Liver (tissue), 8 donors: ENCODE measurements at regions not wholly inside any gene's neighbourhood (a gene's known extent, or its start where the extent isn't known, plus 50 kb on each side); places are given as distances from the start of the nearest gene placed in this dataset.

Experiments
- DNase-seq: peaks from one replicate; pipeline ENCODE4 v3.0.0-alpha.2; 2017; ENCODE audit warnings: low spot score
- H3K27ac ChIP-seq, 2 donors: one replicate each; pipeline ENCODE4 v1.7.0; 2013; ENCODE audit warnings: inconsistent platforms in 2 of 2, low read length in 2 of 2, control low read depth in 1 of 2, low read depth in 1 of 2, mild to moderate bottlenecking in 1 of 2
- H3K27me3 ChIP-seq, 4 donors: one replicate each; pipeline versions ENCODE4 v1.6.1 to v1.7.0; 2013; ENCODE audit warnings: low read length in 3 of 4, inconsistent platforms in 1 of 4, mild to moderate bottlenecking in 1 of 4, moderate library complexity in 1 of 4; ENCODE audit not compliant: control insufficient read depth in 4 of 4, insufficient read depth in 4 of 4
- H3K36me3 ChIP-seq, 4 donors: one replicate each; pipeline versions ENCODE4 v1.6.1 to v1.7.0; 2013; ENCODE audit warnings: low read length in 3 of 4, mild to moderate bottlenecking in 3 of 4, low read depth in 1 of 4, moderate library complexity in 1 of 4; ENCODE audit not compliant: control insufficient read depth in 4 of 4, insufficient read depth in 3 of 4
- H3K4me1 ChIP-seq, 4 donors: one replicate each; pipeline versions ENCODE4 v1.6.1 to v1.7.0; 2013; ENCODE audit warnings: low read length in 3 of 4, mild to moderate bottlenecking in 3 of 4, moderate library complexity in 1 of 4; ENCODE audit not compliant: control insufficient read depth in 4 of 4, insufficient read depth in 4 of 4
- H3K4me3 ChIP-seq, 3 donors: one replicate each; pipeline versions ENCODE4 v1.6.1 to v1.7.0; 2013; ENCODE audit warnings: low read length in 3 of 3, control low read depth in 1 of 3, low read depth in 1 of 3, mild to moderate bottlenecking in 1 of 3
- H3K9ac ChIP-seq, 2 donors: one replicate each; pipeline ENCODE4 v1.7.0; 2013; ENCODE audit warnings: low read length in 2 of 2, mild to moderate bottlenecking in 2 of 2, moderate library complexity in 2 of 2, control low read depth in 1 of 2, low read depth in 1 of 2
- H3K9me3 ChIP-seq, 4 donors: one replicate each; pipeline versions ENCODE4 v1.6.1 to v1.7.0; 2013; ENCODE audit warnings: low read length in 3 of 4; ENCODE audit not compliant: control insufficient read depth in 4 of 4
- ATF3 ChIP-seq: IDR thresholded peaks from 2 replicates; pipeline ENCODE4 v1.6.1; 2016; ENCODE audit warnings: antibody characterized with exemption
- CTCF ChIP-seq: fragments of 150-350 bp; IDR thresholded peaks from 2 replicates; pipeline ENCODE4 v1.5.1; 2017; ENCODE audit warnings: improper control_type of control experiment, low read depth, low read length; ENCODE audit not compliant: missing input control
- EGR1 ChIP-seq, 2 donors: IDR thresholded peaks; 2 replicates each; pipeline ENCODE4 v1.6.1; 2016 to 2018; ENCODE audit warnings: antibody characterized with exemption in 2 of 2, low read depth in 2 of 2
- FOXA1 ChIP-seq: IDR thresholded peaks from 2 replicates; pipeline ENCODE4 v1.6.1; 2016; ENCODE audit warnings: antibody characterized with exemption
- FOXA2 ChIP-seq: IDR thresholded peaks from 2 replicates; pipeline ENCODE4 v1.6.1; 2016; ENCODE audit warnings: antibody characterized with exemption
- HNF4A ChIP-seq, 2 donors: conservative IDR thresholded peaks; 2 replicates each; pipeline ENCODE4 v1.6.1; 2016; ENCODE audit warnings: antibody characterized with exemption in 2 of 2, mild to moderate bottlenecking in 2 of 2
- NR2F2 ChIP-seq: IDR thresholded peaks from 2 replicates; pipeline ENCODE4 v1.6.1; 2016; ENCODE audit warnings: antibody characterized with exemption
- RAD21 ChIP-seq, 2 donors: IDR thresholded peaks; 2 replicates each; pipeline ENCODE4 v1.6.1; 2016; ENCODE audit warnings: antibody characterized with exemption in 2 of 2, mild to moderate bottlenecking in 2 of 2
- REST ChIP-seq: IDR thresholded peaks from 2 replicates; pipeline ENCODE4 v1.6.1; 2016; ENCODE audit warnings: antibody characterized with exemption, mild to moderate bottlenecking
- SP1 ChIP-seq: IDR thresholded peaks from 2 replicates; pipeline ENCODE4 v1.6.1; 2018; ENCODE audit warnings: antibody characterized with exemption, mild to moderate bottlenecking
- TAF1 ChIP-seq: conservative IDR thresholded peaks from 2 replicates; pipeline ENCODE4 v1.6.1; 2016; ENCODE audit warnings: antibody characterized with exemption, mild to moderate bottlenecking
- WGBS: extraction: QIAGEN DNeasy Blood & Tissue Kit; methylation state at CpG from one replicate; pipeline ENCODE4 v1.1.7; 2013; 5-methylcytosine and 5-hydroxymethylcytosine counted together
- donor health status: healthy.
- donor health status: healthy.
- donor health status: healthy.
- donor health status: healthy.
- donor health status: healthy.

GRCh38 chr6:139951172-139951571 is 576.7 kb upstream of the CITED2 start:
- peaks cover 0 to 9% (median 0%) of the 10 kb centered on the region in 4 donors for H3K4me1 ChIP-seq
- no peak overlapping the region for H3K27ac ChIP-seq
- TF ChIP-seq NR2F2 (no peak), FOXA2 (no peak), EGR1 (IDR thresholded peaks at IDR 0.05; ENCODE audit: low read depth in 2 of 2) (no peak), HNF4A (conservative IDR thresholded peaks at IDR 0.05) (no peak), TAF1 (no peak), SP1 (no peak), REST (no peak), FOXA1 (no peak), RAD21 (IDR thresholded peaks at IDR 0.05) (no peak)
- no peaks in the 10 kb centered on the region for H3K27me3 ChIP-seq
- H3K9ac ChIP-seq: no peak overlapping the region
- WGBS: 64% methylated on average over 3 of the region's 3 CpGs
- H3K4me3 ChIP-seq: no peak overlapping the region
- H3K9me3 ChIP-seq: peaks cover 0 to 8% (median under 1%) of the 10 kb centered on the region in 4 donors
- DNase-seq: no peak
- no peaks in the 10 kb centered on the region for H3K36me3 ChIP-seq

GRCh38 chr6:139944976-139945375 is 570.5 kb upstream of the CITED2 start:
- DNase-seq: no peak
- no peak overlapping the region for H3K4me3 ChIP-seq
- H3K27me3 ChIP-seq: no peaks in the 10 kb centered on the region
- no peak overlapping the region for H3K9ac ChIP-seq
- no peaks in the 10 kb centered on the region for H3K36me3 ChIP-seq
- no peak overlapping the region for H3K27ac ChIP-seq
- H3K9me3 ChIP-seq: peaks cover 0 to 5% (median under 1%) of the 10 kb centered on the region in 4 donors
- 85% methylated on average over 2 of the region's 2 CpGs for WGBS
- no peaks in the 10 kb centered on the region for H3K4me1 ChIP-seq
- TF ChIP-seq ATF3 (no peak), CTCF (no peak), NR2F2 (no peak), REST (no peak), SP1 (no peak)
